ENCODE measurements at regions not wholly inside any gene's neighbourhood (a gene's known extent, or its start where the extent isn't known, plus 50 kb on each side); places are given as distances from the start of the nearest gene placed in this dataset.

- TF ChIP-seq POLR2A (IDR thresholded peaks at IDR 0.05) = no peak
- TF ChIP-seq CTCF (IDR thresholded peaks at IDR 0.05) = no peak
- TF ChIP-seq POLR2AphosphoS5 (IDR thresholded peaks at IDR 0.05) = no peak
- no peak for TF ChIP-seq EP300 (IDR thresholded peaks at IDR 0.05)
Measured at GRCh38 chr9:13386935-13387733, 107.6 kb upstream of the MPDZ start.

All from gastroesophageal sphincter (tissue), 3 donors.